NT2/D1 (cell line): ENCODE measurements at regions not wholly inside any gene's neighbourhood (a gene's known extent, or its start where the extent isn't known, plus 50 kb on each side); places are given as distances from the start of the nearest gene placed in this dataset.

Experiments
- SUZ12 ChIP-seq: IDR thresholded peaks from 2 replicates; pipeline ENCODE4 v1.6.1; 2011; ENCODE audit not compliant: insufficient read length, insufficient read depth; ENCODE audit errors: extremely low read depth
- YY1 ChIP-seq: IDR thresholded peaks from 2 replicates; pipeline ENCODE4 v1.6.1; 2011; ENCODE audit not compliant: insufficient read length, insufficient read depth

DNA sequence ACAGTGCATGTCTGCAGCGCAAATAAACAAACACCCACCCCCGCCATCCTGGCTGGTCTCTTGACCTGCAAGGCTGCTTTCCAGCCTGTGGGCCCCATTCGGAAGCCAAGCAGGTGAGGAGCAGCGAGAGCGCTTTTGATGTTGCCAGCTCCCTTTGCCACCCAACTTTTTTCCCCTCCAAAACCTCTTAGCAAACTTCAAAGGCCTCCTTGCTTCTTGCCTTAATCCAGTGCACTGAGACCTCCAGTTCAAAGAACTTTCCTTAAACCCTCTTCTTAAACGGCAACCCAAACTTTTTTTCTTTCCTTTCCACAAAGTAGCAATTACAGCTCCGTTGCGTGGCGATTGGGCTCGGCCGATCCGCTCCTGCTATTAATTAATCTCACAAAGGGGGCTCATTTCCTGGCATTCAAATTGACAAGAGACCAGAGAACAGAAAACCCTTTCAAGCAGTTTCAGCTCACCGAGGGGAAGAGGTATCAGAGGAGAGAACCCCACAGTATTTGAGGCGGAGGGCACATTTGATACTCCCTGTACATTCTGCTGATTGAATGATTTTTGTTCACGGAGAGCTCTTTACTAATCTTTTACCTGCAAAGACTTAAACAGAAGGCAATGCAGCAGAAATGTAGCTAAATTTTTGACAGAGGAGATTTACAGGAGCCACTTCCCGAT, 531.4 kb downstream of the TMEM182 start:
- TF ChIP-seq SUZ12 (no peak), YY1 (no peak)
